Right renal pelvis (tissue), 4 donors: ENCODE measurements at regions not wholly inside any gene's neighbourhood (a gene's known extent, or its start where the extent isn't known, plus 50 kb on each side); places are given as distances from the start of the nearest gene placed in this dataset.

Experiments used
- DNase-seq, 4 donors: peaks; one replicate each; pipeline ENCODE4 v3.0.0-alpha.2; 2013; ENCODE audit warnings: low read depth in 4 of 4, low spot score in 3 of 4, missing footprints in 1 of 4

DNA sequence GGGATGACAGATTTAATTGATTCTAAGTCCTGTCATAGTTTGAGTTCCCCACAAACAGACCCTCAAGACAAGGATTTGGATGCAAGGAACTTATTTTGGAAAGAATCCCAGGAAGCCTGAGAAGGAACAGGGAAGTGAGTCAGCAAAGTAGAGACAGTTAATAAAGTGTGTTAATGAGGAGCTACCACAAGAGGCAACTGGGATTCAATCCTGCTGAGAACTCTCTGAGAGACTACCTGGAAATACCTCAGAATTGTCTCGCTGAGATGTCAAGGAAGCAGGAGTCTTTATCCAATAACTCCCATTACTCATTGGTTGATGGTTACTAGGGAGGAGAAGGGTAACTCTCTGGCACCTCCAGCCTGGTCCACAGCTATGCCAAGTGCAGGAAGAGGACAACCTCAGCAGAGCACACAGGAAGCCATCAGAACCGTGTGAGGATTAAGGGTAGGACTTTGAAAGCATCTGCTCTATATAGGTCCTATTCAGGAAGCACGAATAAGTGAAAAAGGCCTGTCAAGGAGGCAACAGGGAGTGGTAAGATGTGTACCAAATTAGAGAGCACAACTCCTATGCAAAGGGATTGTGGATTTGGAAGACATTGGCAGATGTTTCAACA is 311.1 kb upstream of the KCNH8 start:
- no peak for DNase-seq

DNA sequence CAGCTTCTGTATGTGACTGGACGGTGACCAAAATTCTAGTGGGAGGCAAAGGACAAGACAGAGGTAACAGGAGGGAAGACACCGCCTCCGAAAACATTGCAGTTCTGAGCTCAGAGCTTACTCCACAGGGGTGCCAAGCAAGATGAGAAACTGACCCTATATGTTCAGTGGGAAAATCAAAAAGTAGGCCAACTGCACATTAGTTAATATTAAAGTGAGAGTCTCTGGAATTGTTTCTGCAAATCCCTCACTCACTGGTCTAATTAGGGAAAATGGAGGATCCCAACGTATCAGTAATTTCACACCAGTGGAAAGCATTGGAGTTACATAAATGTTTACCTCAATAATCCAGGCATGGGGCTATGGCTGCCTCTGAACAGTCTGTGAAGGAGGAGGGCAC is 313.3 kb upstream of the KCNH8 start:
- no peak for DNase-seq

DNA sequence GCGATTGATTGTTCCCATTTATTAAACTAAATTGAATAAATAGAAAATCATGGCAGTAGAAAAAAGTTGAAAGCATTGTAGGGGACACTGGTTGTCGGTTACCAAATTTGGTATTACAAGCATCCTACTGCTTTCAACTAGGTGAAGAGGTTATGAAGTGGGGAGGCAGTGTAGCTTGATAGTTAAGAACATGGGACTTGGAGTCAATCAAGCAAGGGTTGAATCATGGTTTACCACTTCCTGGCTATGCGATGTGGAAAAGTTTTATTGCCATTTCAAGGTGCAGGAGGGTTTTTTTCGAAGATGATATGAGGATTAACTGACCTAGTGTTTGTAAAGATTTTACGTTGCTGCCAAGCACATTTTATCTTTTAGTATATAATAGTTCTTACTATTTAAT is 318.2 kb upstream of the KCNH8 start:
- DNase-seq = no peak

DNA sequence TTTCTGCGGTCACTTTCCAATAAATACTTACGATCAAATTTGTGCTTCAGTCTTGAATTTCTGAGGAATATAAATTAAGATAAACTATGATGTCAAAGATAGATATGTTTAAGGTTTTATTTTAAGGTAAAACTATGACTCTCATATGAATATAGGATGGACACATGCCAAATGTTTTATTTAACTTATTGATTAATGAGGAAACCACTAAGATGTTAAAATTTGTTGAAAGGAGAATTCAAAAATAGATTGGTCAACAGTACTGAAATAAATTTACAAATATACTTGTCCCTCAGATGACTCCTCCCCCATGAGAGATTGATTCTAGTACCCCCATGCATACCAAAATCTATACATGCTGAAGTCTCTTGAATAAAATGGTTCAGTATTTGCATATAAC is 319.7 kb upstream of the KCNH8 start:
- no peak for DNase-seq

DNA sequence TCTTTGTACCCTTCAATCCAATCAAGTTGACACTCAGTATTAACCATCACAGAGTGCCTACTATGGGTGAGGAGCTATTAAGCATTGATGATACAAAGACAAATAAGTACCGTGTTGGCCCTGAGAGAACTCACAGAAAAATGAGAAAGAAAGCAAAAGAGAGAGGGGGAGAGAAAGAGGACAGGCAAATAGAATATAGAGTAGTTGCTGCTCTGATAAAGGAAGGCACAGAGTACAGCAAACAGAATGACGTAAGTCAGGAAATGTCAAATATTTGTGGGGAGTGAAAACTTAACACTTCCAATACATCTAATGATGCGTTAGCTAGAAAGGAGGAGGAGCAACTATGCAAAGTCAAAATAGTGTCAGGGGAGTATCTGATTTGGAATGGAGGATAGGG is 320.6 kb upstream of the KCNH8 start:
- DNase-seq = no peak

DNA sequence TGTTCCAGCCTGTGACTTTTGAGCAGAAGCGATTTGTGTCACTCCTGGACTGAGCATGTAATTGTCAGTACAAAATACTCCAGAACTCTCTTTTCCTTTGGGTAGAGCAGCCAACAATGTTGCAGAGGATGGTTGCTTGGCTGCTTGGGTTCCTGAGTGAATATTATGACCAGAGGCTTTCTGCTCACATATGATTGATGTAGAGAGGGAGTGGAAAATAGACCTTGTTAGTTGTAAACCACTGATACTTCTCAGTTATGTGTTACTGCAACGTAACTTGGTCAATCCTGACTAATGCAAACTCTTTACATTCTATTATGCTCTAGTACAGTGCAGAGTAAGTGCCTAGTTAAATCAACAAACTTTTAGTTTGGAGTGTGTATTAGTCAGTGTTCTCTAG is 322.6 kb upstream of the KCNH8 start:
- DNase-seq = no peak

DNA sequence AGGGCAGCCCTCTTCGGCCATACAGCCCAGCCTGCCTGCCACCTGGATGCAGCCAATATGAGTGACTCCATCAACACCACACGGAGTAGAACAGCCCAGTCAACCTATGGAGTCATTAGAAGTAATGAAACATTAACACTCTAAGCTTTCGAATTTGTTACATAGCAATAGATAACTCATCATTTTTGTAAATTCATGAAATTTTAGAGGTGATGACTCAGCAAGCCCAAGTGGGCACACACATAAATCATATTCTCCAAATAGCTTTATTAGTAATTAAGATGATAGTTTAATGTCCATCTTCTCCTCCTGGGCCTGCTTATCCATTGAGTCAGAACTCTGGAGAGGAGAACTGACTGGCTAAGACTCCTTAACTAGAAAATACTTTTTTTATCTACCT is 335.0 kb upstream of the KCNH8 start:
- DNase-seq = no peak

DNA sequence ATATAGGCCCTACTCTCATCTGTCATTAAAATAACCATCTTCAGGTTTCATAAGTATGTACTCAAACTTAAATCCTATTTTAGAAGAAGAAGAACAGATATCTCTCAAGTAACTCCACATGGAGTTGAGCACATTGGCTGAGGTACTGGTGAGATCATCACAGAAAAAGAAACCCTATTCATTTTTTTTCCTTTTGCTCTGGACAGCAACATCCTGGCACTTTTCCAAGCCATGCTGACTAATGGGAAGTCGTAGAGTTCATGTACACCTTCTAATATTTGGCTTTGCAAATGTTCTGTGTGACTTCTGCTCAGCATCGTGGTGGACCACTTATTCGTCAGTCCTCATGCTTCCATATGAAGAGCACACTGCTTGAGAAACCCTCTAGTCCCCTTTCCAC is 336.0 kb upstream of the KCNH8 start:
- DNase-seq = no peak

DNA sequence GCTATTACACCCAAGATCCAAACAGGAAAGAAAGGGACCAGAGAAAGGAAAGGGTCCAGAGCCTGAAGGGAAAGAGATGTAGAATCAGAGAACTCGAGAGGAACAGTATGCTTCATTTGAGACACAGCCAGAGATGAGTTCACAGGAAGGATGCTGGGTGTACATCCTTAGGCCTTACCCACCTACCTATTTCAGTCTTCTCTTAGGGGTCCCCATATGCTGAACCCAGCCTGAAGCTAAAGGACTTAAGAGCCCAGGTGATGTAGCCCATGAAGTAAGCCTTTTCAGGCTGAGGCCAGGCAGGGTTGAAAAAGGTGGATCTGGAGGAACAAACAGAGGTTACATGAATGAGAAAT is 338.0 kb upstream of the KCNH8 start:
- DNase-seq = no peak

DNA sequence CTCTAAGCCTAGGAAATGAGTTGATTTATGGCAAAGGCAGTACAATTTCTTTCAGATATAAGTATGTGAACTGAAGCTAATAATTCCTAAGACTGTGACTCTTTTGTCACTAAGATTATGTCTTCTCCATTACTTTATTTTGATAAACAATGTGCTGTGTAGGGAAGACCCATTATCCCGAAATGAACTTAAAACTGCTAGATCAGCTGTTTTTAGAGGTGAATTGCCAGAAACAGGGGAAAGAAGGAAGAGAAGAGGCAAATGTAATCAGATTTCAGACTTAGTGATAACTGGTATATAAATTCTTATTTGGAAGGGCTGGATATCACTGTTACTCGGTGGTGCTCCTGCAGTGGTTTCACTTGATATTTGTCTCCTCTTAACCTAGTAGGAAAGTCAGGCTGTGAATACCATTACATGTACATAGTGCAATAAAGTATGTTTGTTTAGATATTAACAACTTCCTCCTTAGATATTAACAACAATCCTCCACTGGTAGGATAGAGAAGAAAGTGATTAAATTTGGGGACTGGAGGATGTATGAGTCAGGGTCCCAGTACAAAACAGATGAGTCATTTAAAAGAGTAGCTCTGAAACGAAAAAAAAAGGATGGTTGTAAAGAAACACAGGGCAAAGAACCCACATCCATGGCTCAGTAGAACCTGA is 338.5 kb upstream of the KCNH8 start:
- no peak for DNase-seq

DNA sequence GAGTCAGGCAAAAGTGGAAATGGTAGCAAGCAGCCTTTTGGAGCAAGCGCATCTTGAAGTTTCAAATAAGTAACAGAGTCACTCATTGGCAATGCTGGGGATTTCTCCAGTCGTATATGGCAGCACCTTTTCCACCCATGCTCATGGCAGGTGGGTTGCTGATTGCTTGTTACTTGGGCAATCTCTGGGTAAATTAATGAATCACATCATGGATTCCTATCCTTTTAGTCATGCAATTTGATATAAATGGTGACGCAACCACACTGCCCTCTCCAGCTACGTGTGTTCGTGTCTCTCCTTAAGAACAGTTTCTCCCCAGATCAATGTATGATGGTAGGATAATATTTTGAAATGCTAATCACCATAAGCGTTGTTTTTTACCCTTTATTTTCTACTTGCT is 339.9 kb upstream of the KCNH8 start:
- DNase-seq = no peak

DNA sequence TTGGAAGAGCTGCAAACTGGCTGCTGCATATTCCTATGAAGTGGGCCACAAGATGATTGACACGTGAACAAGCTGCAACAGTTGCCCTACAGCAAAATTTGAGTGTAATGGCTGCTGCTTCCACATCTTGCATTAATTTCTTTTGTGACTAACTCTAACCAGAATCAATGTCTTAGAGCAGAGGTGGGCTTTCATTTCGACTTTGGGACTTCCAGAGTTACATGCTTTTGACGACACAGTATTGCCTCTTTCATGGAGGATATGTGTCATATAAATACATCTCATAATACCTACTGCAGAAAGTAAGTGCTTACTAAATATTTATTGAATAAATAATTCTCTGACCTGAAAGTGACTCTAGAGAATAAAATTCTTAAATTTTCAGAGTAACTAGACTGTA is 340.7 kb upstream of the KCNH8 start:
- no peak for DNase-seq

DNA sequence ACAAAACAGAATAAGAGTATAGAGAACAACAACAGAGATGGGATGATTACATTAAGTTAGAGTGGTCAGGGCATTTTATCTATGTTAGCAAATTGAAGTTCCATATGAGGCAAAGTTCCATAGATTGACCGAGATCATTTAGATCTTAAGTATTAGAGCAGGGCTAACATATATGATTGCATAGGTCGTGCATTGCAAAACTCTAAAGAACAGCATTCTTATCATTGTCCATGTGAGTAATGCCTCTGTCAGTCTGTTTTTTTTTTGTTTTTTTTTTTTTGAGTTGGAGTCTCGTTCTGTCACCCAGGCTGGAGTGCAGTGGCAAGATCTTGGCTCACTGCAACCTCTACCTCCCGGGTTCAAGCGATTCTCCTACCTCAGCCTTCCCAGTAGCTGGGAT is 341.7 kb upstream of the KCNH8 start:
- no peak for DNase-seq

DNA sequence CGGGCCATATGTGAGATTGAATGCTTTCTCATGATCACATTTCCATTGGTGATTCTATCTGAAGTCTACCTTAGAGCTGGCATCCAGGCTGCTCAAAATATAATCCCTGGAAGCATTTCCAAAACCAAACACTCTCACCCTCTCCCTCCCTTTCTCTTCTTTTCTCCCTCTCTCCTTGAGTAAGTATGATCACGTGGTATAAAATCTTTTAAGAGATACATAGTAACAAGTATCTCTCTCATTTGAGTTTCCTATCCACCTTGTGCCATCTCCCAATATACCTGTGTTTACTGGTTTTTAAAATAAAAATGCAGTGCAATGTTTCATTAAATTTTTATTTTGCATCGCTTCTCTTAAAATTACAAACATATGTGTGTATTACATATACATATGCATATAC is 350.9 kb upstream of the KCNH8 start:
- no peak for DNase-seq

DNA sequence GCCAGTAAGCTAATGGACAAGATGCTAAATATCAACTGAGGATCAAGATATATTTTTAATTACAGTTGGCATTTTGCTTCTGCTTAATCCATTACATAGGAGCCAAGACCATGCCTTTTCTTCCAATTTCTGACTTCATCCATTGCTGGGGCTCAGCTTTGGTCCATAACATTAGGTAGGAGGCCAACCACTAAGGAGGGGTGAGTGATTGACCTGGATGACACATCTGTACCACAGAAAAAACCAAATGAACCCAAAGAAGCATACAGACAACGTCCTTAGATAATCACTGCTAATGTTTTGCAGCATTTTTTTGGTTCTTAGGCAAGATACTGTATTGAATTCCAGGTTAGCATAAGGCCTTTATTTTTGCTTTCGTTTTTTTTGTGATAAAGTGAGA is 353.2 kb upstream of the KCNH8 start:
- DNase-seq = no peak

DNA sequence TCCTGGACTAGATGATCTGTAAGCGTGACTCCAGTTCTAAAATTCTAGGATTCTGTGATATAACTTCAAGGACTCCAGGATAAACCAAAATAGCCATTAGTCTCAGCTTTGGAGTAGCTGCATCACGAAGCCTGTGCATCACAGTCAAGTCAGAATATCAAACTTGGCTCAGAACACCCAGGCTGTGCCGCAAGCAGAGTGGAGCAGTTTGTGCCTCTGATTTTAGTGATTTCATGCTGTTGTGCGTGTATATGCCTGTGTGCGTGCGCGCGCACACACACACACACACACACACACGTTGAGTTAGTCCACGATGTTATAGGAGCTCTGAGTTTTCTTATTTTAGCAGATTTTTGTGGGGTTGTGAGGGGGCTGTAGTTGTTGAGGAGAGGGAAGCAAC is 356.6 kb upstream of the KCNH8 start:
- DNase-seq = no peak

DNA sequence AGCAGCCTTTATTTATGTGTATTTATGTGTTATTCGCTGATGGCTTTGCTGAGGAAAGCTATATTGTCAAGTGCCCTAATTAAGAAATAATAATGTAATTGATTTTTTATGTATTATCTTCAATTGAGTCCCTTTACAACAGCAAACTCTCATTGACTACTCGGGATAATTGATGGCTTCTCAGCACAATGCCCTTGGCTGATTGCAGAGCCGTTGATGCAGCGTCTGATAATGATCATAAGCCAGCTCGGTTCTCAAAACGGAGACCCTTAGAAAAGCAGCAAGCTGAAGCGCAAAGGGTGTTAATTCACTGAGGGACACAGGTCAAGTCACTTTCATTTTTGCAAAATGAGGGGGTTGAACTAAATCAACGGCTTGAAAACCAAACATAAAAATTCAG is 357.1 kb upstream of the KCNH8 start:
- no peak for DNase-seq

DNA sequence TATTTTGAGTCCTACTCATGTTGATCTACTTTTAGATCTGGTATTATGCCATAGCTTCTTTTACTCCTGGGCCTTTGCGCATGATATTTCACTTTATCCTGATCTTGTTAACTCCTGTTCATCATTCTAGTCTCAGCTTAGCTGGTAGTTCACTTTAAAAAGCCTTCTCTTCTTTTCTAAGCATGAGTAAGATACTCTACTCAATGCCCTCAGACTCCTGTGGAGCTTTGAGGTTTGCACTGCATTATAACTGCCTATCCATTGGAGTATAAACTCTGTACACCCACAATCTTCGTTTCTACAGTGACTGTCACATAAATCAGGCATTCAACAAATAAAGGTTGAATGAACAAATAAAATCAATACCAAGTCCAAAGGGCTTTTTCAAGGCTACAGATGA is 357.9 kb upstream of the KCNH8 start:
- DNase-seq = no peak

DNA sequence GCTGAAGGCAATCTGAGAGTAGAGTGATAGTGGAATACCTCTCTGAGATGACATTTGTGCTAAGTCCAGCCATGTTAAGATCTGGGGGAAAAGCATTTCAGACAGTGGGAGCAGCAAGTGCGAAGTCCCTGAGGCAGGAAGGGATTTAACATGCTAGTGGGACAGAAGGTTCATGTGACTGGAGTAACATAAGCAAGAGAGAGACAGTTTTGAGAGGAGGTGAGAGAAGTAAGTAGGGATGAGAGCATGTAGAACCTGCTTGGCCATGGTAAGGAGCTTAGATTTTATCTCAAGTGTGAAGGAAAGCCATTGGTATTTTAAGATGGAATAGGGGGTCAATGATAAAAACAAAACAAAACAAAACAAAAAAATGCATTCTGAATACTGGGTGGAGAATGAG is 358.6 kb upstream of the KCNH8 start:
- DNase-seq = no peak

DNA sequence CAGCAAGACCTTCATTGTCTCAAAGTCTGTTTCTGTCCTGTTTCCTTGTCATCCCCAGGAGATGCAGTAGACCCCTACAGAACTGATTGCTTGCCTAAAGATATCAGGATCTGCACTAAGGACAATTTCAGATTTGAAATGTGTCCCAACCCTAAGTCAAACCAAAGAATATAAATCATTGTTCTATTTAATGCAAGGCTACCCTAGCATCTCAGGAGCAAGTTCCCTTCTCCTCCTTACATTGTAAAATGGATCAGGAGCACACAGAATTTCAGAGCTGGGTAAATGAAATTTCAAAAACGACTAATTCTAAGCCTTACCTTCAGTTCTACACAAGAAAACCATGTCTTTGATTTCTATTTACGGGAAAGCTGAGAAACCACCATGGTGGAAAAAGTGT is 360.9 kb upstream of the KCNH8 start:
- no peak for DNase-seq

DNA sequence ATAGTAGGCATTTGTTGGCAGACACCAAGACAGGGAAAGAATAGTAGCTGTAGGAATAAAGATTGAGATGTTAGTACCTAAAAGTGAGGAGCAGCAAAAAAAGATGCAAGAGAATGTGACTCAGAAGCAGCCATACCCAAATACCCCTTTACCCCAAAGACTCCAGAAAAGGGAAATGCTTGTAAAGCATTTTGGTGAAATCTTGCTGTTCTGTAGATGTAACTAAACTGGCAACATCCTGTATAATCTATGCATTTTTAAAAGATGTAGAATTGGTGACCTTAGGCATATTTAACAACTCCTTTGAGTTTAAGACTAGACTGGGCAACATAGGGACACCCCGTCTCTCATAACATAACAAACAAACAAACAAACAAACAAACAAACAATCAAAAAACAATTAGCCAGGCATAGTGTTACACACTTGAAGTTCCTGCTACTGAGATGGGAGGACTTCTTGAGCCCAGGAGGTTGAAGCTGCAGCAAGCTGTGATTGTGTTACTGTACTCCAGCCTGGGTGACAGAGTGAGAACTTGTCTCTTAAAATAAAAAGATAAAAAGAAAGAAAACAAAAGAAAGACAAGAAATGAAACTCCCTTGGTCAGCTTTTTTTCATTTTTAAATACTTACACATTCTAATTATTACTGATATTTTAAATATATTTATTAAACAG is 361.5 kb upstream of the KCNH8 start:
- no peak for DNase-seq

DNA sequence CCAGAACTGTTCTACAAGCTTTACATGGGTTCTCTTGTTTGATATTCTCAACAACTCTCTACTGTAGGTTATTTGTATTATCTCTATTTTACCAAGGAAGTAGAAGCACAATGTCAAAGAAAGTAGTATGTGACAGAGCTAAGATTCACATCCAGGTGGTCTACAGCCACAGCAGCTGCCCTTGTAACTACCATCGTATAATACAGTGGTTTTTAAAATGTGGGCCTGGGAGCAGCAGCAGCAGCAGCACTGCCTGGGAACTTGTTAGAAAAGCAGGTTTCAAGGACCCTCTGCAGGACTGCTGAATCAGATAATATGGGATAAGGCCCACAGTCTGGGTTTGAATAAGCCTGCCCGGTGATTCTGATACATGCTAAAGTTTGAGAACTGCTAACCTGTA is 357.1 kb upstream of the SATB1 start:
- DNase-seq = no peak

DNA sequence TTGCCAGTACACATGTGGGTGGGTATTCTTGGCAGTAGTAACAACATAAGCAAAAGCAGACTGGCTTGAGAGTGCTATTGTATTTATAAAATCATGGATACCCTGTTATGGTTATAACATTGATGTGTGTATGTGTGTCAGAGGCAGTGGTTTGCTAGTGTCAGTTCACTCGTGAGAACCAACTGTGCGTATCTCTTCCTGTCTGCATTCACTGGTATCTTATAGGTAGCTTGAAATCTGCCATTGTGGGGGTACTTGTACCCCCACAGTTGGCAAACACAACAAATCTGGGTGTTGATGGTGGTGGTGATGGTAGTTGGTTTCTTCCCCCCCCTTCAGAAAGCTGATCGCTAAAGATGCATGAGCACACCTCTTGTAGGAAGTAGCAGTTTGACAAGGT is 355.8 kb upstream of the SATB1 start:
- DNase-seq = no peak
